Right atrium auricular region (tissue), 2 donors: ENCODE measurements at regions not wholly inside any gene's neighbourhood (a gene's known extent, or its start where the extent isn't known, plus 50 kb on each side); places are given as distances from the start of the nearest gene placed in this dataset.

Source experiments
- DNase-seq: peaks from one replicate; pipeline ENCODE4 v3.0.0-alpha.2; 2019; ENCODE audit warnings: low spot score
- H3K27ac ChIP-seq, 2 donors: fragments of 200-600 bp; sonication (generic); 1 replicate in 1 of 2; 2 replicates in 1 of 2; pipeline ENCODE4 v1.5.1; 2016 to 2019
- H3K27me3 ChIP-seq, 2 donors: fragments of 200-600 bp; sonication (generic); one replicate each; pipeline versions ENCODE4 v1.5.1 to v1.6.0; 2017 to 2019
- H3K36me3 ChIP-seq: fragments of 200-600 bp; sonication (generic); one replicate; pipeline ENCODE4 v1.5.1; 2016
- H3K4me1 ChIP-seq, 2 donors: fragments of 200-600 bp; sonication (generic); one replicate each; pipeline versions ENCODE4 v1.5.1 to v1.6.0; 2017 to 2019
- H3K4me3 ChIP-seq, 2 donors: fragments of 200-600 bp; sonication (generic); 1 replicate in 1 of 2; 2 replicates in 1 of 2; pipeline ENCODE4 v1.5.1; 2017 to 2019; ENCODE audit warnings: mild to moderate bottlenecking in 1 of 2, moderate library complexity in 1 of 2
- H3K9me3 ChIP-seq, 2 donors: fragments of 200-600 bp; sonication (generic); one replicate each; pipeline ENCODE4 v1.5.1; 2019
- TF ChIP-seq, protein P1 (sequence below), 2 donors: fragments of 200-600 bp; sonication (generic); IDR thresholded peaks; one replicate each; pipeline ENCODE4 v1.5.1; 2019; ENCODE audit warnings: antibody characterized with exemption in 2 of 2

DNA sequence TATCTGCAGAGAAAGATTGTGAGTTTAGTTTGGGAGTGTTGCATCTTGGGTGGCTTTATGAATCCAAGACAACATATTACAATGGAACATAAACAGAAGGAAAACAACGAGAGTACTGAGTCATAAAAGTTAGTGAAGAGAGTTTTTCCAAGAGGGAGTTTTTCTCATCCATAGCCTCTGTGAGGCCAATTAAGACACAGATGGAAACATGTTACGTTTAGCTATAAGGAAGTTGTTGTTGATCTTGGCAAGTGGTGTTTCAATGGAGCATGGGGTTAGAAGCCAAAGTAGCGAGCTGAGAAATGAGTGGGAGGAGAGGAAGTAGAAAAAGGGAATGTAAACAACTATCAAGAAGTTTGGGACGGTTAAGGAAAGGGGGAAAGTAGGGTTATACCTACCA, 53.3 kb upstream of the SPATA31D4 start:
- Histone ChIP-seq H3K36me3 (no peaks in the 10 kb centered on the region), H3K4me1 (peaks cover 0 to 5% of the 10 kb centered on the region in 2 donors), H3K4me3 (no peak overlapping the region), H3K27ac (no peak overlapping the region), H3K9me3 (no peaks in the 10 kb centered on the region), H3K27me3 (no peaks in the 10 kb centered on the region)
- DNase-seq: no peak
- TF ChIP-seq, protein P1, sequence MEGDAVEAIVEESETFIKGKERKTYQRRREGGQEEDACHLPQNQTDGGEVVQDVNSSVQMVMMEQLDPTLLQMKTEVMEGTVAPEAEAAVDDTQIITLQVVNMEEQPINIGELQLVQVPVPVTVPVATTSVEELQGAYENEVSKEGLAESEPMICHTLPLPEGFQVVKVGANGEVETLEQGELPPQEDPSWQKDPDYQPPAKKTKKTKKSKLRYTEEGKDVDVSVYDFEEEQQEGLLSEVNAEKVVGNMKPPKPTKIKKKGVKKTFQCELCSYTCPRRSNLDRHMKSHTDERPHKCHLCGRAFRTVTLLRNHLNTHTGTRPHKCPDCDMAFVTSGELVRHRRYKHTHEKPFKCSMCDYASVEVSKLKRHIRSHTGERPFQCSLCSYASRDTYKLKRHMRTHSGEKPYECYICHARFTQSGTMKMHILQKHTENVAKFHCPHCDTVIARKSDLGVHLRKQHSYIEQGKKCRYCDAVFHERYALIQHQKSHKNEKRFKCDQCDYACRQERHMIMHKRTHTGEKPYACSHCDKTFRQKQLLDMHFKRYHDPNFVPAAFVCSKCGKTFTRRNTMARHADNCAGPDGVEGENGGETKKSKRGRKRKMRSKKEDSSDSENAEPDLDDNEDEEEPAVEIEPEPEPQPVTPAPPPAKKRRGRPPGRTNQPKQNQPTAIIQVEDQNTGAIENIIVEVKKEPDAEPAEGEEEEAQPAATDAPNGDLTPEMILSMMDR (IDR thresholded peaks at IDR 0.05): no peak

DNA sequence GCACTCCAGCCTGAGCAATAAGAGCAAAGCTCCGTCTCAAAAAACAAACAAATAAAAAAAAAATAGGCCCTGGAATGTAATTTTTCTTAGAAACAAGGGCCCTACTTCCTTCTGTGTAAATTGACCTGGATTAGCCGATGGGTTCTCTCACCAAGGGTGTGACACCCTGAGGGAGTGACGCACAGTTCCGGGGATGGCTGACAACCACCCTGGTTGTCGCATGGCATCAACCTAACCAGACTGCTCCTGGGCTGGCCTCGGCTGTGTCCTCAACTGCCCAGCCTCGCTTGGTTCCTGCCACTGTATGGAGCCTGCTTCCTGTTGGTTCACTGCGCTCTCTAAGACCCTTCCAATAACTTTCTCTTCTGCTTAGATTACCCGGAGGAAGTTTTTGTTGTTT, 51.2 kb upstream of the SPATA31D4 start:
- Histone ChIP-seq H3K4me3 (no peak overlapping the region), H3K27me3 (no peaks in the 10 kb centered on the region), H3K4me1 (peaks cover 0 to 5% of the 10 kb centered on the region in 2 donors), H3K36me3 (no peaks in the 10 kb centered on the region), H3K9me3 (no peaks in the 10 kb centered on the region), H3K27ac (no peak overlapping the region)
- TF ChIP-seq, protein P1 (IDR thresholded peaks at IDR 0.05): no peak
- DNase-seq: no peak
